ENCODE measurements at regions not wholly inside any gene's neighbourhood (a gene's known extent, or its start where the extent isn't known, plus 50 kb on each side); places are given as distances from the start of the nearest gene placed in this dataset.

GRCh38 chr2:45191146-45191863 lies 182.1 kb upstream of the SIX2 start:
- no peaks in the 10 kb centered on the region for H3K79me2 ChIP-seq (ENCODE audit: low read length)
- TF ChIP-seq EZH2phosphoT487 (IDR thresholded peaks at IDR 0.05; ENCODE audit: low read depth) (no peak), CTCF (IDR thresholded peaks at IDR 0.05; ENCODE audit: low read depth, low read length) (no peak)
- no peaks in the 10 kb centered on the region for H3K9me3 ChIP-seq (ENCODE audit: insufficient read depth, low read length)
- H3K27me3 ChIP-seq (ENCODE audit: low read depth, low read length) = peaks cover 18% of the 10 kb centered on the region
- no peak overlapping the region for H3K4me2 ChIP-seq (ENCODE audit: low read length)
- H3K27ac ChIP-seq (ENCODE audit: low read length) = no peak overlapping the region
- no peaks in the 10 kb centered on the region for H3K36me3 ChIP-seq (replicated peaks; ENCODE audit: low read depth, low read length)
- H2AFZ ChIP-seq (ENCODE audit: low read depth, low read length) = no peak overlapping the region
- no peak overlapping the region for H3K4me3 ChIP-seq (ENCODE audit: low read length)
- no peak overlapping the region for H3K9ac ChIP-seq (ENCODE audit: low read length)
- no peaks in the 10 kb centered on the region for H4K20me1 ChIP-seq (ENCODE audit: insufficient read depth, low read length)
- H3K4me1 ChIP-seq (ENCODE audit: low read length) = no peaks in the 10 kb centered on the region

- no peak overlapping the region for H3K27ac ChIP-seq (ENCODE audit: low read length)
- no peaks in the 10 kb centered on the region for H4K20me1 ChIP-seq (ENCODE audit: insufficient read depth, low read length)
- H2AFZ ChIP-seq (ENCODE audit: low read depth, low read length) = no peak overlapping the region
- no peaks in the 10 kb centered on the region for H3K36me3 ChIP-seq (replicated peaks; ENCODE audit: low read depth, low read length)
- H3K9ac ChIP-seq (ENCODE audit: low read length) = no peak overlapping the region
- no peak overlapping the region for H3K4me3 ChIP-seq (ENCODE audit: low read length)
- H3K9me3 ChIP-seq (ENCODE audit: insufficient read depth, low read length) = no peaks in the 10 kb centered on the region
- H3K4me2 ChIP-seq (ENCODE audit: low read length) = no peak overlapping the region
- TF ChIP-seq EZH2phosphoT487 (IDR thresholded peaks at IDR 0.05; ENCODE audit: low read depth) (no peak), CTCF (IDR thresholded peaks at IDR 0.05; ENCODE audit: low read depth, low read length) (no peak)
- H3K27me3 ChIP-seq (ENCODE audit: low read depth, low read length) = peaks cover 18% of the 10 kb centered on the region
- no peaks in the 10 kb centered on the region for H3K79me2 ChIP-seq (ENCODE audit: low read length)
- H3K4me1 ChIP-seq (ENCODE audit: low read length) = no peaks in the 10 kb centered on the region
Measured at GRCh38 chr2:45190481-45190942, 181.3 kb upstream of the SIX2 start.

GRCh38 chr2:45184606-45185005 lies 175.4 kb upstream of the SIX2 start:
- H2AFZ ChIP-seq (ENCODE audit: low read depth, low read length) = no peak overlapping the region
- H3K27ac ChIP-seq (ENCODE audit: low read length) = no peak overlapping the region
- H3K9ac ChIP-seq (ENCODE audit: low read length) = no peak overlapping the region
- TF ChIP-seq EZH2phosphoT487 (IDR thresholded peaks at IDR 0.05; ENCODE audit: low read depth) = no peak
- TF ChIP-seq CTCF (IDR thresholded peaks at IDR 0.05; ENCODE audit: low read depth, low read length) = no peak
- H4K20me1 ChIP-seq (ENCODE audit: insufficient read depth, low read length) = no peaks in the 10 kb centered on the region
- no peak overlapping the region for H3K4me2 ChIP-seq (ENCODE audit: low read length)
- H3K4me1 ChIP-seq (ENCODE audit: low read length) = no peaks in the 10 kb centered on the region
- no peaks in the 10 kb centered on the region for H3K9me3 ChIP-seq (ENCODE audit: insufficient read depth, low read length)
- no peaks in the 10 kb centered on the region for H3K36me3 ChIP-seq (replicated peaks; ENCODE audit: low read depth, low read length)
- no peak overlapping the region for H3K4me3 ChIP-seq (ENCODE audit: low read length)
- H3K79me2 ChIP-seq (ENCODE audit: low read length) = no peaks in the 10 kb centered on the region
- H3K27me3 ChIP-seq (ENCODE audit: low read depth, low read length) = peaks cover 5% of the 10 kb centered on the region

- Histone ChIP-seq H3K9ac (ENCODE audit: low read length) (no peak overlapping the region), H3K27me3 (ENCODE audit: low read depth, low read length) (no peaks in the 10 kb centered on the region; the same call in 1 of the 2 replicates), H3K36me3 (replicated peaks; ENCODE audit: low read depth, low read length) (no peaks in the 10 kb centered on the region), H3K4me3 (ENCODE audit: low read length) (no peak overlapping the region), H3K4me1 (ENCODE audit: low read length) (no peaks in the 10 kb centered on the region), H2AFZ (ENCODE audit: low read depth, low read length) (no peak overlapping the region), H3K9me3 (ENCODE audit: insufficient read depth, low read length) (no peaks in the 10 kb centered on the region), H3K79me2 (ENCODE audit: low read length) (no peaks in the 10 kb centered on the region), H3K27ac (ENCODE audit: low read length) (no peak overlapping the region), H3K4me2 (ENCODE audit: low read length) (no peak overlapping the region), H4K20me1 (ENCODE audit: insufficient read depth, low read length) (no peaks in the 10 kb centered on the region)
- TF ChIP-seq CTCF (IDR thresholded peaks at IDR 0.05; ENCODE audit: low read depth, low read length) (no peak), EZH2phosphoT487 (IDR thresholded peaks at IDR 0.05; ENCODE audit: low read depth) (no peak)
Measured at GRCh38 chr2:45182667-45183295, 173.5 kb upstream of the SIX2 start.
